Uterus (tissue), 3 donors: ENCODE measurements at regions not wholly inside any gene's neighbourhood (a gene's known extent, or its start where the extent isn't known, plus 50 kb on each side); places are given as distances from the start of the nearest gene placed in this dataset.

Experiments
- DNase-seq, 2 donors: peaks; one replicate each; pipeline ENCODE4 v3.0.0-alpha.2; 2019 to 2020
- H3K27ac ChIP-seq, 2 donors: fragments of 200-600 bp; sonication (generic); 1 replicate in 1 of 2; 2 replicates in 1 of 2; pipeline ENCODE4 v1.5.1; 2016 to 2018
- H3K27me3 ChIP-seq, 2 donors: fragments of 200-600 bp; sonication (generic); one replicate each; pipeline ENCODE4 v1.5.1; 2018 to 2019; ENCODE audit warnings: control low read depth in 1 of 2
- H3K36me3 ChIP-seq, 2 donors: fragments of 200-600 bp; sonication (generic); one replicate each; pipeline ENCODE4 v1.5.1; 2019; ENCODE audit warnings: control low read depth in 1 of 2
- H3K4me1 ChIP-seq, 2 donors: fragments of 200-600 bp; sonication (generic); one replicate each; pipeline ENCODE4 v1.5.1; 2018 to 2019; ENCODE audit warnings: control low read depth in 1 of 2
- H3K4me3 ChIP-seq, 2 donors: fragments of 200-600 bp; sonication (generic); 1 replicate in 1 of 2; 2 replicates in 1 of 2; pipeline ENCODE4 v1.5.1; 2018 to 2019; ENCODE audit warnings: mild to moderate bottlenecking in 1 of 2
- H3K9me3 ChIP-seq, 2 donors: fragments of 200-600 bp; sonication (generic); one replicate each; pipeline ENCODE4 v1.5.1; 2019; ENCODE audit warnings: control low read depth in 1 of 2
- POLR2A ChIP-seq, 2 donors: fragments of 450-650 bp; IDR thresholded peaks; one replicate each; pipeline ENCODE4 v1.6.1; 2016; ENCODE audit warnings: antibody characterized with exemption in 2 of 2, mild to moderate bottlenecking in 1 of 2, moderate library complexity in 1 of 2
- intact Hi-C: fragments of 100-400 bp; cut with DNase I; formaldehyde crosslinking; loops from one replicate; pipeline ENCODE4 v1.15.1; 2023; ENCODE audit warnings: low total_unique reads
- TF ChIP-seq, protein P1 (sequence below), 4 experiments: fragments of 200-600 bp in 2 of 4; fragments of 450-650 bp in 2 of 4; sonication (generic) in 2 of 4; IDR thresholded peaks; one replicate each; pipeline ENCODE4 v1.5.1; 2016 to 2019; ENCODE audit warnings: antibody characterized with exemption in 4 of 4, mild to moderate bottlenecking in 2 of 4, moderate library complexity in 1 of 4
- donor health status: DM: yes; HTN: yes; CAD: no.

DNA sequence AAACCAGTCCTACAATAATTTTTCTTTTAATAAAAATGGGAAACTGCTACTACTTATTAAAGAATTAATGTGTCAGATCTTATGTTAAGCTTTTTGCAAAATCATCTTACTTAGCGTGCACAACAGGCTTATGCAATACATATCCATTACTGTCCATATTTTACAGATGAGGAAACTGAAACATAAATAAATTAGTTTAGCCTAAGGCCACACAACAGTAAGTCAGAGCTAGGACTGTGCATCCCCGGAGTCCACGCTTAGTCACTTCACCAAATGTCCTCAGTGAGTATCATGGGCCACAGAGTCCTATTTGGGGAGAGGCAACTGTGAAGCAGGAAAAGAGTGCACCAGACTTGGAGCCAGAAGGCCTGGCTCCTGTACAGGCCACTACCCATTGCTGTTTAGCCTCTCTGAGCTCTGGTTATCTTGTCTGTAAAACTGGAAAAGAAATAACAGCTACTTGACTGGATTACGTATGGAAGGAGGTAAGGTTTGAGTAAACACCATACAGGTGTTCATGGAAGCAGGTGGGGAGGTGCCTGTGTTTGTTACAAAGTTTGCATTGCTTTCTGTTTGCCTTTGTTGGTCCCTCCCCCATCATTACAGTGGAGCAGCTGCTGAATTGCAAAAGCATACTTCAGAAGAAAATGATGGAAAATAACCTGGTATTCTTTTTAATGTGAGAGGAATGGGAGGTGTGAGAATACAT lies 192.8 kb downstream of the FCRL5 start:
- no peak for TF ChIP-seq POLR2A (IDR thresholded peaks at IDR 0.05)
- TF ChIP-seq, protein P1, sequence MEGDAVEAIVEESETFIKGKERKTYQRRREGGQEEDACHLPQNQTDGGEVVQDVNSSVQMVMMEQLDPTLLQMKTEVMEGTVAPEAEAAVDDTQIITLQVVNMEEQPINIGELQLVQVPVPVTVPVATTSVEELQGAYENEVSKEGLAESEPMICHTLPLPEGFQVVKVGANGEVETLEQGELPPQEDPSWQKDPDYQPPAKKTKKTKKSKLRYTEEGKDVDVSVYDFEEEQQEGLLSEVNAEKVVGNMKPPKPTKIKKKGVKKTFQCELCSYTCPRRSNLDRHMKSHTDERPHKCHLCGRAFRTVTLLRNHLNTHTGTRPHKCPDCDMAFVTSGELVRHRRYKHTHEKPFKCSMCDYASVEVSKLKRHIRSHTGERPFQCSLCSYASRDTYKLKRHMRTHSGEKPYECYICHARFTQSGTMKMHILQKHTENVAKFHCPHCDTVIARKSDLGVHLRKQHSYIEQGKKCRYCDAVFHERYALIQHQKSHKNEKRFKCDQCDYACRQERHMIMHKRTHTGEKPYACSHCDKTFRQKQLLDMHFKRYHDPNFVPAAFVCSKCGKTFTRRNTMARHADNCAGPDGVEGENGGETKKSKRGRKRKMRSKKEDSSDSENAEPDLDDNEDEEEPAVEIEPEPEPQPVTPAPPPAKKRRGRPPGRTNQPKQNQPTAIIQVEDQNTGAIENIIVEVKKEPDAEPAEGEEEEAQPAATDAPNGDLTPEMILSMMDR (IDR thresholded peaks at IDR 0.05): no peak
- Histone ChIP-seq H3K4me1 (no peaks in the 10 kb centered on the region), H3K9me3 (no peaks in the 10 kb centered on the region), H3K27me3 (no peaks in the 10 kb centered on the region), H3K27ac (no peak overlapping the region), H3K4me3 (no peak overlapping the region), H3K36me3 (no peaks in the 10 kb centered on the region)
- intact Hi-C loops: loop anchor here (10.0 kb wide), 1 partner anchor 135 kb away; no protein-coding TSS in a partner anchor
- no peak for DNase-seq

DNA sequence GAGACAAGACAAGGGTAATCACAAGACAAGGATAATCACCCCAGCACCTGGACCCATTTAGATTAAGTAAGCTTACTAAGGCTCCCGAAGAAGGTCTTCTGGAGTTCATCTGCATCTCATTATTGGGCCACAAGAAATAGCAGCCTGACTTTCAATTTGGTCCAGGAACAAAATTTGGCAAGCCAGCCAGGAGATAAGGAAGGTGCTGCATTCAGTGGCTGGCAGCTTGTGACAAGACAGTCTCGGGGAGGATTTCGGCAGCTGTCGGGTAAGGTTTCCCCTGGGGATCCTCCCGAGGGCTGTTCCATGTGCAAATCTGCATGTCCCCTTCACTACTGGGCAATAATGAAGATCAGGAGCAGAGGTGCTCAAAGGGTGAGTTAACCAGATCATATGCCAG lies 195.2 kb downstream of the FCRL5 start:
- intact Hi-C loops: no loop called here

DNA sequence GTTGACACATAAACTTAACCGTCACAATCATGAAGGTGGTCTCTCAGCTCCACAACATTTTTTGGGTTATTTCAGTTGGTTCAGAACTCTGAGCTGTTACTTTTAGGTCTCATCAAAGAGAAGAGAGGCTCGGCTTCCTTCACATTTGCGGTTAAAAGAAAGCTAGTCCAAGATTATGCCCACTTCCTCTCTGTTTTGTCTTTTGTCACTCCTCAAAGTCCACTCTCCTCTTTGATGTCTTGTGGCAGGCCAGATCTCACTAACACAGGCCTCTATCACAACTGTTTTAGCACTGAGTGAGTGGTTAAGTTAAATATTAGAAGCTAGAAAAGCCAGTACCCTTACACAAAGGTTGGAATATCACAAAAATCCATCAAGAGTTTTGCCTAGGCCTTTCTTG lies 195.7 kb downstream of the FCRL5 start:
- Histone ChIP-seq H3K4me3 (no peak overlapping the region), H3K4me1 (no peaks in the 10 kb centered on the region), H3K36me3 (no peaks in the 10 kb centered on the region), H3K27ac (no peak overlapping the region), H3K27me3 (no peaks in the 10 kb centered on the region), H3K9me3 (no peaks in the 10 kb centered on the region)
- no peak for TF ChIP-seq POLR2A (IDR thresholded peaks at IDR 0.05)
- TF ChIP-seq, protein P1 (IDR thresholded peaks at IDR 0.05): no peak
- no peak for DNase-seq
- intact Hi-C loops: no loop called here

More for the DNA sequence above, 195.2 kb downstream of the FCRL5 start:
- no peaks in the 10 kb centered on the region for H3K36me3 ChIP-seq
- H3K9me3 ChIP-seq: no peaks in the 10 kb centered on the region
- H3K4me3 ChIP-seq: no peak overlapping the region
- no peak overlapping the region for H3K27ac ChIP-seq
- no peaks in the 10 kb centered on the region for H3K27me3 ChIP-seq
- TF ChIP-seq POLR2A (IDR thresholded peaks at IDR 0.05): no peak
- TF ChIP-seq, protein P1 (IDR thresholded peaks at IDR 0.05): no peak
- DNase-seq: no peak
- H3K4me1 ChIP-seq: no peaks in the 10 kb centered on the region

DNA sequence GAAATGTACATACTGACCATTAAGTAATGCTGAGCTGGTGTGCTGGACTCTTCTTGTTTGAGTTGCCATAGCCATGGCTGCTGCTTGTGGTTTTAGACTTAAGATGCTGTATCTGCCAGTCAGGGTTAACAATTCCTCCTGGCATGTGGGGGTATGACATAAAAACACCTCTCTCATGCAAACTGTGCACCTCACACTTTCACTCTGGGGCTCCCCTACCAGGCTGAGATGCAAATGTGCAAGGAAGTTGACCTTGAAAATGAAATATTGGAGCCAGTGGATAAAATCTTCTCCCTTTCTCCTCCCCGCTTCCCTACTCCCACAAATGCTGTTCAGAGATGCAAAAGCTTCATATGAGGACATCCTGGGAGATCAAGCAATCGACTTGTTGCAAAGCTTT lies 198.8 kb downstream of the FCRL5 start:
- TF ChIP-seq, protein P1 (IDR thresholded peaks at IDR 0.05): no peak
- TF ChIP-seq POLR2A (IDR thresholded peaks at IDR 0.05): no peak
- Histone ChIP-seq H3K27me3 (no peaks in the 10 kb centered on the region), H3K4me1 (no peaks in the 10 kb centered on the region), H3K9me3 (no peaks in the 10 kb centered on the region), H3K4me3 (no peak overlapping the region), H3K36me3 (no peaks in the 10 kb centered on the region), H3K27ac (no peak overlapping the region)
- intact Hi-C loops: no loop called here
- DNase-seq: no peak

DNA sequence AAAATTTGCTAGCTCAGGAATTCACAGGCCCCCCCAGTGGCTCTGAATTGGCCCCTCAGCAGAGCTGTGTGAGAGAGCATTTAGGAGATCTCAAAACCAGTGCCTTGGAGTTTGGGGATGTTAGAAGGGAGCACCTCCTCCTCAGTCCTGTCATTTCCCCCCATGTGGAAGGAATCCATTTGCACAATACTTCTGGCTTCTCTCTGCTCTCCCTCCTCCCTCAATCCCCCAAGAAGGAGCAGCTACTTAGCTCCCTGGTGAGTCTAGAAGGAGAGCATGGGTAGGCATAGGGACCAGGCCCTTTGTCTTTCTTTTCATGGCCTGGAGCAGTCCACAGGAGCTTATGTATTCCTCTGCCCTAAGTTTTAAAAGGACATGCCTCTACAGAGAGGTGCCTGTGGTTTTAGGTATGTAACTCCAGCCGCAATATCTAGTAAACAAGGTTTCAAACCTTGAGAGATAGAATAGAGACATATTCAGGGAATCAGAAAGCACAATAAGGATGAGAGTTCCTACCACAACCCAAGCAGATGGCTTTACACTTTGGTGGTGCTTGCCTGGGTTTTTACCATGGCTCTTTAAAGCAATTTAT lies 199.4 kb downstream of the FCRL5 start:
- no peaks in the 10 kb centered on the region for H3K27me3 ChIP-seq
- H3K9me3 ChIP-seq: no peaks in the 10 kb centered on the region
- no peak overlapping the region for H3K27ac ChIP-seq
- no peak for DNase-seq
- intact Hi-C loops: no loop called here
- H3K36me3 ChIP-seq: no peaks in the 10 kb centered on the region
- no peak overlapping the region for H3K4me3 ChIP-seq
- TF ChIP-seq, protein P1 (IDR thresholded peaks at IDR 0.05): no peak
- no peak for TF ChIP-seq POLR2A (IDR thresholded peaks at IDR 0.05)
- H3K4me1 ChIP-seq: no peaks in the 10 kb centered on the region
